Inflammatory macrophage treated with lipopolysaccharide for 1 hour (primary cell): ENCODE measurements at regions not wholly inside any gene's neighbourhood (a gene's known extent, or its start where the extent isn't known, plus 50 kb on each side); places are given as distances from the start of the nearest gene placed in this dataset.
"Not testable (repeated sequence)": the region's sequence is repeated elsewhere in the genome, so short reads cannot be mapped to it uniquely, and the experiment has no call there.

ENCODE experiments used
- DNase-seq, 2 donors: peaks; one replicate each; pipeline ENCODE4 v3.0.0-alpha.2; 2020 to 2022

- no peak for DNase-seq
Measured at GRCh38 chr4:10879411-10880110, 195.0 kb upstream of the CLNK start.

- no peak for DNase-seq
Measured at GRCh38 chr4:10878861-10879260, 194.3 kb upstream of the CLNK start.

- no peak for DNase-seq
Measured at GRCh38 chr4:10877076-10877475, 192.5 kb upstream of the CLNK start.

- no peak for DNase-seq
Measured at GRCh38 chr4:10875144-10875799, 190.7 kb upstream of the CLNK start.

GRCh38 chr4:10873809-10874208, 189.2 kb upstream of the CLNK start:
- no peak for DNase-seq

GRCh38 chr4:10872833-10873517, 188.4 kb upstream of the CLNK start:
- no peak for DNase-seq

- DNase-seq, result no peak
Measured at GRCh38 chr4:10866666-10867065, 182.1 kb upstream of the CLNK start.

GRCh38 chr4:10861036-10861435, 176.5 kb upstream of the CLNK start:
- no peak for DNase-seq

GRCh38 chr4:10856271-10856782, 171.8 kb upstream of the CLNK start:
- DNase-seq, result no peak

- no peak for DNase-seq
Measured at GRCh38 chr4:10853196-10853595, 168.6 kb upstream of the CLNK start.

GRCh38 chr4:10841697-10842096, 157.1 kb upstream of the CLNK start:
- no peak for DNase-seq

- no peak for DNase-seq
Measured at GRCh38 chr4:10837151-10837550, 152.6 kb upstream of the CLNK start.

- DNase-seq, result no peak
Measured at GRCh38 chr4:10832806-10833628, 148.4 kb upstream of the CLNK start.

- no peak for DNase-seq
Measured at GRCh38 chr4:10831727-10832408, 147.3 kb upstream of the CLNK start.

- DNase-seq, result not testable (repeated sequence)
Measured at GRCh38 chr4:10828918-10829538, 144.5 kb upstream of the CLNK start.

GRCh38 chr4:10821826-10822225, 137.3 kb upstream of the CLNK start:
- no peak for DNase-seq

- DNase-seq, result no peak
Measured at GRCh38 chr4:10816571-10816970, 132.0 kb upstream of the CLNK start.

GRCh38 chr4:10811991-10812390, 127.4 kb upstream of the CLNK start:
- DNase-seq, result no peak

GRCh38 chr4:10810411-10810810, 125.8 kb upstream of the CLNK start:
- no peak for DNase-seq

GRCh38 chr4:10809905-10810304, 125.3 kb upstream of the CLNK start:
- no peak for DNase-seq

- DNase-seq, result no peak
Measured at GRCh38 chr4:10808591-10808990, 124.0 kb upstream of the CLNK start.
